HG03039 (cell line): ENCODE measurements at regions not wholly inside any gene's neighbourhood (a gene's known extent, or its start where the extent isn't known, plus 50 kb on each side); places are given as distances from the start of the nearest gene placed in this dataset.

Experiments
- ATAC-seq: cut with Tn5 transposase; IDR thresholded peaks from one replicate; pipeline ENCODE4 v1.9.1; 2021; ENCODE audit warnings: mild to moderate bottlenecking, moderate library complexity; ENCODE audit not compliant: unreplicated experiment

DNA sequence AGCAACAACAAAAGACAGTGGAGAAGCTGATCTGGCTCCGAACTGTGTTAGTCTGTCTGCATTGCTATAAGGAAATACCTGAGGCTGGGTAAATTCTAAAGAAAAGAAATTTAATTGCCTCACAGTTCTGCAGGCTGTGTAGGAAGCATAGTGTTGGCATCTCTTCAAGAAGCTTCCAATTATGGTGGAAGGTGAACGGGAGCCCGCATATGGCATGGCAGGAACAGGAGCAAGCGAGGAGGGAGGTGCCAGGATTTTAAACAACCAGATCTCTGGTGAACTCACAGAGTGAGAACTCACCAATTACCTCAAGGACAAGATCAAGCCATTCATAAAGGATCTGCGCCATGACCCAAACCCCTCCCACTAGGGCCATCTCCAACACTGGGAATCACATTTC is 293.5 kb downstream of the SMOC2 start:
- no peak for ATAC-seq

DNA sequence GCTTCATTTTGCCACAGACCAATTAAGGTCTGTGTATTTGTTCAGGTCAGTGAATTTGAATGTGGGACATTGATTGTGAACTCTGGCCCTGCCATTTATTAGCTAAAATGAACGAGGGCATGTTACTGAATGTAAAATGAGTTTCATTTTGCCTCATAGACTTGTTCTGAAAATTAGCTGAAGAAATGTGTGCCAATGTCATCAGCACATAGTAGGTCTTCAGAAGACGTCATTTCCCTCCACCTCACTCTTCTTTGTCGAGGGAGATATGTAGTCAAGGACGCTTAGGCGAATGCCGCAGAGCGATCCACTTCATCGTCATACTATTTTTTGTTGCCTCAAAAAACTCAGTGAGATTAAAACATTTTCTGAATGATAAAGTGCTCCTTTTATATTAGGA is 291.7 kb downstream of the SMOC2 start:
- ATAC-seq = no peak

DNA sequence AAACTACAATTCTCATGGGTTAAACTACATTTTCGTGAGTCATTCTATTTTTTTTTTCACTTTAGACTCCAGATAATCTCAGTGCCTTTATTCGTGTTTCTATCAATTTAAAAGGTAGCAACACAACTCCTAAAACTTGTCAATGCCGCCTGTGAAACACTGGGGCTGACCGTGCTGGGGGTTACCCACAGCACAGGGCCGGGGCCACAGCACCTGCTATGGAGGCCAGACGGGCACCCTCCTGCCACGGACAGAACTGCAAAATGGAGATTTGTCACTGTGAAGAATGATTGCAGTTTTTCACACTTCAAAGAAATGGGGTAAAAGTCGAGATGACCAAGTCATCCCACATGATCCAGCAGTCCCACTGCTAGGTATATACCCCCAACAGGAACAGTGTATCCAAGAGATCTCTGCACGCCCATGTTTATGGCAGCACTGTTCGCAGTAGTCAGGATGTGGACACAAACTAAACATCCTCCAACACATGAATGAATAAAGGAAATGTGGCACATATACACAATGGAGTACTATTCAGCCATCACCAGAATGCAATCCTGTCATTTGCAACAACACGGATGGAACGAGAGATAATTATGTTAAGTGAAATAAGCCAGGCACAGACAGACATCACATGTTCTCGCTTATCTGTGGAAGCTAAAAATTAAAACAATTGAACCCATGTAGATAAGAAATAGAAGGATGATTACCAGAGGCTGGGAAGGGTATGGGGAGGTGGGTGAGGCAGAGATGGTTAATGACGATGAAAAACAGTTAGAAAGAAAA is 290.1 kb downstream of the SMOC2 start:
- no peak for ATAC-seq

- no peak for ATAC-seq
Measured at GRCh38 chr6:168728056-168728455, 287.1 kb downstream of the SMOC2 start.

DNA sequence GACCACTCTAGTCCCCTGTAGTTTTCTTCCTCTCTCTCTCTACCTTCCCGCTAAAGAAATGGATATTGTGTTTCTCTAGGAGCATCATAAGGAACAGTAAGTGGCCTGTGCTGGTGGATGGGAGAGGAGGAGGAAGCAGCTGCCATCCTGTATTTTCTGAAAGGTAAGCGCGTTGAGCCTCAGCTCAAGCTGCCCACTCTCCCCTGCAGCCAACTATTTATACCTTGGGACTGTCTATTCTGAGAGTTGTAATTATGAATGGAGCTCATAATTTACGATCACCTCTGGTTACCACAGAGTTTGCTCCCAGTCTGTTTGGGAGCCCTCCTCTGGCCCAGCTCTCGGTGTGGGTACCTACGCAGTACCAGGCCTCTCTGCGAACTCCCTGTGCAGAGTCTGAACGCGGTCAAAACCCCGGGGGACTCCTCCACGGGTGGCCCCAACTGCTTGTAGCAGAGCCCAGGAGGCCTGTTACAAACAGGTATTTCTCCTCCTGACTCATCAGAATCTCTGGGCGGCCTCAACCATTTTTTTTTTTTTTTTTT is 285.4 kb downstream of the SMOC2 start:
- no peak for ATAC-seq

GRCh38 chr6:168725802-168726201 is 284.8 kb downstream of the SMOC2 start:
- ATAC-seq = no peak

GRCh38 chr6:168724669-168725570 is 283.9 kb downstream of the SMOC2 start:
- no peak for ATAC-seq

GRCh38 chr6:168724033-168724432 is 283.0 kb downstream of the SMOC2 start:
- ATAC-seq = no peak

DNA sequence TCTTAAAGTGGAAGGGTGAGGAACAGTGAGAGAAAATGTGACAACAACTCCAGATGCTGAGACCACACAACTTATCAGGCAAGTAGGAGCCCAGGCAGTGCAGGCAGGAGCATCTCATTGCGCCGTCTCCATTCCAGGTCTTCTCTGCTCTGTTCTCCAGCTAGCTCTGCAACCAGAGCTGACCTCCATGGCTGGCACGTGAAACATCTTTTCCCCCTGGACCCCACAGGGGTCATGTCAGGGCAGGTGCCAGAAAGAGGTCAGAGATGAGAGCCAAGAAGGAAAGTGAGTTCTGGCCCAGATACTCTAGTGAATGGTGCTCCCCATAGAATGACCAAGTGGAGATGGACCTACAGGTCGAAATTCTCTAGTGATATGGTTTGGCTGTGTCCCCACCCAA is 281.4 kb downstream of the SMOC2 start:
- no peak for ATAC-seq

DNA sequence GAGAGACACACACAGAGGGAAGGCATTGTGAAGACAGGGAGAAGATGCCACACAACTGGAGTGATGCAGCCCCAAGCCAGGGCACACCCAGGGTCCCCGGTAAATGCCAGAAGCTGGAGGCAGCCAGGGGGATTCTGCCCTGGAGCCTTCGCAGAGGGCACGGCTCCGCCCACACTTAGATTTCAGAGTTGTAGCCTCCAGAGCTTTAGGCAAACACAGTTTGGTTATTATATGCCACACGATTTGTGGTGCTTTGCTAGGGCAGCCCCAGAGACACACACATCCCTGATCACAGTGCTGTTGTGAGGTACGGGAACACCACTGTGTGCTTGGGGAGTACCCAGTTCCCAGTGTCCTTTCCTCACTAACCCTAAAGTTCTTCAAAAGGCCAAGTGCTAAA is 280.6 kb downstream of the SMOC2 start:
- no peak for ATAC-seq

DNA sequence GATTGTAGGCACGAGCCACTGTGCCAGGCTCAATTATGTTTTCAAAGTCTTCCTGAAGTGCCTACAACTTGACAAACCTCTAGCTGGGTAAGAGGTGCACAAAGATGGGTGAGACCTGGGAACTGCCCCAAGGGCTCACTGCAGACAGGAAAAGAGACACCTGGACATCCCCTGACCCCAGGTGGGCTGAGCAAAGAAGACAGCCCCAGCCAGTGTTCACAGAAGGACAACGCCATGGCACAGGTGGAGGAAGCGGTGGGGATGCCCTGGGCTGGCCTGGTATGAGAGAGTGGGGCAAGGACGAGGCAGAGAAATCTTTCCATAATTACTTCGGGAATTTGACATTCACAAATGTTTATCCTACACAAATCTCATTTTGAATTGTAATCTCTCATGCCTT is 278.9 kb downstream of the SMOC2 start:
- no peak for ATAC-seq

DNA sequence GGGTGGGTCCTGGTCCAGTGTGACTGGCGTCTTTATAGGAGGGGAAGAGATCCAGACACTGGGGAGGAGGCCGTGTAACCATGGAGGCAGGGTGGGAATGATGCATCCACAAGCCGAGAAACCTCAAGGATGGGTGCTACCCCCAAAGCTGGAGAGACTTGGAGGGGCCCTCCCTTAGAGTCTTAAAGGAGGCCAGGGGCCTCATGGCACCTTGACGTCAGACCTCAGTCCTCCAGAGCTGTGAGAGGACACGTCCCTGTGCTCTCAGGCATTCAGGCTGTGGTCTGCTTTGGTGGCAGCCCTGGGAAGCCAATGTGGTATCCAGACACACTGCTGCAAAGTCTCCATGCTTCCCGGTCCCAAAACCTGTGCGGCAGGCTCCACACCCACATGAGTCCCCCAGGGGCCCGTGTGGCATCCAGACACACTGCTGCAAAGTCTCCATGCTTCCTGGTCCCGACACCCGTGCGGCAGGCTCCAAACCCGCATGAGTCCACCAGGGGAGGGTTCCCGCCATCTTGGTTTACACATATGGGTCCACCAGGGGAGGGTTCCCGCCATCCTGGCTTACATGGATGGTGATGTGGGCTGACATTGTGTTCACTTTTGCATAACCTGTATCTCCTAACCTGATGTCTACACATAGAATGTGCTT is 278.0 kb downstream of the SMOC2 start:
- no peak for ATAC-seq
